ENCODE measurements at regions not wholly inside any gene's neighbourhood (a gene's known extent, or its start where the extent isn't known, plus 50 kb on each side); places are given as distances from the start of the nearest gene placed in this dataset.

DNA sequence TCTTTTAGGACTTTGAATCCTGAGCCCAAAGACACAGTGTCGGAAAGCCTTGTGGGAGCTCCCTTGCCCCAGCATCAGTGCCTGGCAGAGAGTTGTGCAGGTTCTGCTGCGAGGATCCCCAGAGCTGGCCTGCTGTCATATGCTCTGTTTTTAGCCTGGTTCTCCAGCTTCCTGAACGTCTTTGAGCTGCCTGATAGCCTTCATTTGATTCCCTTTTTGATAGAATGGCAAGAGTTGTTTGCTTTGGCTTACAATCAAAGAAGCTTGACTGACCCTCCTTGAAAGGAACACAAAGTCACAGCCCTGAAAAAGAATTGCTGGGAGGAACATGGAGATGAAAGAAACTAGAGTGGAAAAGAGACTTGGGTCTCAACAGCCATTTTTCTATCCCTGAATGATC is 95.4 kb downstream of the C1QL2 start:
- Histone ChIP-seq H3K9me3 (ENCODE audit: control insufficient read depth in 2 of 3, insufficient read depth in 1 of 3, low read length in 3 of 3) (peaks cover 0 to 3% (median 0%) of the 10 kb centered on the region in 3 donors), H3K27me3 (ENCODE audit: control insufficient read depth, insufficient read depth, low read length) (no peaks in the 10 kb centered on the region), H3K36me3 (ENCODE audit: control insufficient read depth in 2 of 3, insufficient read depth in 3 of 3, low read length in 3 of 3) (no peaks in the 10 kb centered on the region), H3K9ac (ENCODE audit: low read length in 3 of 3) (no peak overlapping the region), H3K4me1 (ENCODE audit: control insufficient read depth in 2 of 3, insufficient read depth in 2 of 3, low read depth in 1 of 3, low read length in 3 of 3) (no peaks in the 10 kb centered on the region), H3K27ac (ENCODE audit: low read depth in 2 of 2, low read length in 2 of 2) (no peak overlapping the region), H3K4me3 (ENCODE audit: low read length in 3 of 3) (no peak overlapping the region)
- no peak for DNase-seq
- intact Hi-C loops (cut with DNase I), result no loop called here
- no peak for FAIRE-seq
- TF ChIP-seq, protein P1, sequence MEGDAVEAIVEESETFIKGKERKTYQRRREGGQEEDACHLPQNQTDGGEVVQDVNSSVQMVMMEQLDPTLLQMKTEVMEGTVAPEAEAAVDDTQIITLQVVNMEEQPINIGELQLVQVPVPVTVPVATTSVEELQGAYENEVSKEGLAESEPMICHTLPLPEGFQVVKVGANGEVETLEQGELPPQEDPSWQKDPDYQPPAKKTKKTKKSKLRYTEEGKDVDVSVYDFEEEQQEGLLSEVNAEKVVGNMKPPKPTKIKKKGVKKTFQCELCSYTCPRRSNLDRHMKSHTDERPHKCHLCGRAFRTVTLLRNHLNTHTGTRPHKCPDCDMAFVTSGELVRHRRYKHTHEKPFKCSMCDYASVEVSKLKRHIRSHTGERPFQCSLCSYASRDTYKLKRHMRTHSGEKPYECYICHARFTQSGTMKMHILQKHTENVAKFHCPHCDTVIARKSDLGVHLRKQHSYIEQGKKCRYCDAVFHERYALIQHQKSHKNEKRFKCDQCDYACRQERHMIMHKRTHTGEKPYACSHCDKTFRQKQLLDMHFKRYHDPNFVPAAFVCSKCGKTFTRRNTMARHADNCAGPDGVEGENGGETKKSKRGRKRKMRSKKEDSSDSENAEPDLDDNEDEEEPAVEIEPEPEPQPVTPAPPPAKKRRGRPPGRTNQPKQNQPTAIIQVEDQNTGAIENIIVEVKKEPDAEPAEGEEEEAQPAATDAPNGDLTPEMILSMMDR (IDR thresholded peaks at IDR 0.05; ENCODE audit: borderline replicate concordance, extremely low read depth, insufficient read depth), result no peak

DNA sequence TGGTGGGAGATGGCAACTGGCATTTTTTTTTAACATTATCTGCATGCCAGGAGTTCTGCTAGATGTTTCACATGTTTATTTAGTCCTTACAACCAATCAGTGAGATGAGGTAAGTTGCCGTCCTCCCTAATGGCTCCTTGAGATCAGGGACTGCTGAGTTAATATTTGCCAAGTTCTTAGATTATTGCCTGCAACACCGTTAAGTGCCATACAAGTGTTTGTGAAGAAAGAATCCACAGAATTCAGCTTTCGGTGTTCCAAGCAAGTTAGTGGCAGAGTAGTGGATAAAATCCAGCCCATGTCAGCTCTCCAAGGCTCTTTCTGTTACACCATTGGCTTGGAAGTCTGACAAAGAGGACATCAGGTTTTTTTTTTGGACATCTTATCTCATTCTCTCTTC is 95.9 kb downstream of the C1QL2 start:
- Histone ChIP-seq H3K9ac (ENCODE audit: low read length in 3 of 3) (no peak overlapping the region), H3K36me3 (ENCODE audit: control insufficient read depth in 2 of 3, insufficient read depth in 3 of 3, low read length in 3 of 3) (no peaks in the 10 kb centered on the region), H3K9me3 (ENCODE audit: control insufficient read depth in 2 of 3, insufficient read depth in 1 of 3, low read length in 3 of 3) (peaks cover 0 to 3% (median 0%) of the 10 kb centered on the region in 3 donors), H3K4me1 (ENCODE audit: control insufficient read depth in 2 of 3, insufficient read depth in 2 of 3, low read depth in 1 of 3, low read length in 3 of 3) (no peaks in the 10 kb centered on the region), H3K27ac (ENCODE audit: low read depth in 2 of 2, low read length in 2 of 2) (no peak overlapping the region), H3K4me3 (ENCODE audit: low read length in 3 of 3) (no peak overlapping the region), H3K27me3 (ENCODE audit: control insufficient read depth, insufficient read depth, low read length) (no peaks in the 10 kb centered on the region)
- TF ChIP-seq, protein P1 (IDR thresholded peaks at IDR 0.05; ENCODE audit: borderline replicate concordance, extremely low read depth, insufficient read depth), result no peak
- DNase-seq (no peak), FAIRE-seq (no peak)
- intact Hi-C loops (cut with DNase I), result no loop called here

DNA sequence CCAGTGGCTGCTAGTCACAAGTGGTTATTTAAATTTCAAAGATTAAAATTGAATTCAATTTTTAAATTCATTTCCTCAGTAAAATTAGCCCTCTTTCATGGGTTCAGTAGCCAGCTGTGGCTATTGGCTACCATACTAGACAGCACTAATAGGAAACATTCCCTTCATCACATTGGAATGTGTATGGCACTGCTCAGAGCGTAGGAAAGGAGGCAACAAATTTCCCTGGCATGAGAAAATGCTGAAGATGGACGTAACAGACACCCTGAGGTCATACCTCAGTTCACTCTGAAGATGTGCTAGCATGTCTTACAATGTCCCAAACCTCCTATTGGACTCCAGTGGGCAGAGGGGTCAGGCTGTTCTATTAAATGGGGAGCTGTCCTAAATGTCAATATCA is 96.4 kb downstream of the C1QL2 start:
- Histone ChIP-seq H3K9ac (ENCODE audit: low read length in 3 of 3) (no peak overlapping the region), H3K27ac (ENCODE audit: low read depth in 2 of 2, low read length in 2 of 2) (no peak overlapping the region), H3K4me3 (ENCODE audit: low read length in 3 of 3) (no peak overlapping the region), H3K9me3 (ENCODE audit: control insufficient read depth in 2 of 3, insufficient read depth in 1 of 3, low read length in 3 of 3) (peaks cover 0 to 3% (median 0%) of the 10 kb centered on the region in 3 donors), H3K36me3 (ENCODE audit: control insufficient read depth in 2 of 3, insufficient read depth in 3 of 3, low read length in 3 of 3) (no peaks in the 10 kb centered on the region), H3K27me3 (ENCODE audit: control insufficient read depth, insufficient read depth, low read length) (no peaks in the 10 kb centered on the region), H3K4me1 (ENCODE audit: control insufficient read depth in 2 of 3, insufficient read depth in 2 of 3, low read depth in 1 of 3, low read length in 3 of 3) (no peaks in the 10 kb centered on the region)
- intact Hi-C loops (cut with DNase I), result no loop called here
- FAIRE-seq (no peak), DNase-seq (no peak)
- TF ChIP-seq, protein P1 (IDR thresholded peaks at IDR 0.05; ENCODE audit: borderline replicate concordance, extremely low read depth, insufficient read depth), result no peak

- H3K27ac ChIP-seq (ENCODE audit: low read depth in 2 of 2, low read length in 2 of 2), result no peak overlapping the region
- H3K36me3 ChIP-seq (ENCODE audit: control insufficient read depth in 2 of 3, insufficient read depth in 3 of 3, low read length in 3 of 3), result no peaks in the 10 kb centered on the region
- H3K9ac ChIP-seq (ENCODE audit: low read length in 3 of 3), result no peak overlapping the region
- TF ChIP-seq, protein P1 (IDR thresholded peaks at IDR 0.05; ENCODE audit: borderline replicate concordance, extremely low read depth, insufficient read depth), result no peak
- H3K4me1 ChIP-seq (ENCODE audit: control insufficient read depth in 2 of 3, insufficient read depth in 2 of 3, low read depth in 1 of 3, low read length in 3 of 3), result no peaks in the 10 kb centered on the region
- H3K4me3 ChIP-seq (ENCODE audit: low read length in 3 of 3), result no peak overlapping the region
- no peaks in the 10 kb centered on the region for H3K27me3 ChIP-seq (ENCODE audit: control insufficient read depth, insufficient read depth, low read length)
- peaks cover 0 to 8% (median 0%) of the 10 kb centered on the region in 3 donors for H3K9me3 ChIP-seq (ENCODE audit: control insufficient read depth in 2 of 3, insufficient read depth in 1 of 3, low read length in 3 of 3)
- FAIRE-seq (no peak), DNase-seq (no peak)
- intact Hi-C loops (cut with DNase I), result no loop called here
Measured at GRCh38 chr2:119059940-119060339, 98.6 kb downstream of the C1QL2 start.

All from kidney (tissue), 13 donors.